Epithelial cell of esophagus (primary cell): ENCODE measurements at regions not wholly inside any gene's neighbourhood (a gene's known extent, or its start where the extent isn't known, plus 50 kb on each side); places are given as distances from the start of the nearest gene placed in this dataset.
"Not testable (repeated sequence)": the region's sequence is repeated elsewhere in the genome, so short reads cannot be mapped to it uniquely, and the experiment has no call there.

Experiments
- DNase-seq: peaks from one replicate; pipeline ENCODE4 v3.0.0; 2010; ENCODE audit warnings: low read depth
- H3K4me3 ChIP-seq: 2 replicates; pipeline ENCODE4 v1.5.1; 2011; ENCODE audit warnings: mild to moderate bottlenecking, low read length, control low read depth
- CTCF ChIP-seq: IDR thresholded peaks from 2 replicates; pipeline ENCODE4 v1.5.1; 2011; ENCODE audit warnings: low read depth, mild to moderate bottlenecking, low read length, control low read depth, inconsistent platforms; ENCODE audit not compliant: insufficient read depth; ENCODE audit errors: missing control alignments

DNA sequence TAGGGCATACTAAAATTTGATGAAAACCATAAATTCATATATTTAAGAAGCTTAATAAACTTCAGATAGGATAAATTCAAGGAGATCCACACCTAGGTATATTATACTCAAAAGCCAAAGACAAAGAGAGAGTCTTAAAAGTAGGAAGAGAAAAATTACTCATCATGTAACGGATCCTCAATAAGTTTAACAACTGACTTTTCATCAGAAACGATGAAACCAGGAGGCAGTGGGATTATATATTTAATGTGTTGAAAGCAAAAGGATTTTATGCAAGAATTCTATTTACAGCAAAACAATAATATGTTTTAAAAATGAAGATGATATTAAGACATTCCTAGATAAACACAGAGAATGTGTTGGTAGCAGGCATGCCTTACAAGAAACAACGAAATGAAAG lies 202.7 kb downstream of the OXSM start:
- DNase-seq: no peak
- TF ChIP-seq CTCF: no peak
- no peak overlapping the region for H3K4me3 ChIP-seq

DNA sequence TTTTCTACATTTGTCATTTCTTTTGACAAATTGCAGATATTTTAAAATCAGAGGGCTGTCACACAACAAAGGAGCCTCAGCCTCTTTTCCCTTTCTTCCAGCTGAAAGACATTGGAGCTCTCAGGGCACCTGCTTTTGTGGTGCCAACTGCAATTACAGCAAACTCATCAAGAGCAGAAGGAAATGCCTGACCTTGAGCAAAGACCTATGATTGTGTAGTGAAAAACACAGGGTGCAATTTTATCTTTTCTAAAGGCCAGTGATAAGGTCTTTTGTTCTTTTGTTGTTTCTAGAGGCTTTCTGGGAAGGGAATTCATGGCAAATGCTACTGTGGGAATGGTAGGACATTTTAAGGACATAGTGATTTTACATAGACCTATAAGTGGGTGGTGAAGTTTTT lies 214.3 kb downstream of the OXSM start:
- H3K4me3 ChIP-seq: no peak overlapping the region
- no peak for TF ChIP-seq CTCF
- DNase-seq: no peak

DNA sequence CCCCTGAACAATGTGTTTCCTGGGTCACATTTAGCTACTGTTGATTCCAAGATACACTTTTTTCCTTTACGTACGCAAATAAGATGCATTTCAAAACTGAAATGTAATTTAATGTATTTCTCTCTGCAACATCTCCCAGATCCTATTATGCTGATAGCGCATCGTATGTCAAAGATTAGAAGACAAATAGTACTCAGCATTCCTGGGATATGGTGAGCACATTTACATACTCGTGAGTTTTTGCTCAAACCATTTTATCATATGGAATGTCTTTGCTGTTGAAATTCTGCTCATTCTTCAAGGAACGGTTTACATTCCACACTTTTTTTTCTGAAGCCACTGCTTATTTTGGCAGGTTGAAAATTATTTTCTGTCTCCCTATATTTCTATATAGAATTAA lies 221.4 kb downstream of the OXSM start:
- no peak overlapping the region for H3K4me3 ChIP-seq
- no peak for TF ChIP-seq CTCF
- no peak for DNase-seq

GRCh38 chr3:26012241-26012745 lies 222.4 kb downstream of the OXSM start:
- no peak overlapping the region for H3K4me3 ChIP-seq
- no peak for DNase-seq
- no peak for TF ChIP-seq CTCF

DNA sequence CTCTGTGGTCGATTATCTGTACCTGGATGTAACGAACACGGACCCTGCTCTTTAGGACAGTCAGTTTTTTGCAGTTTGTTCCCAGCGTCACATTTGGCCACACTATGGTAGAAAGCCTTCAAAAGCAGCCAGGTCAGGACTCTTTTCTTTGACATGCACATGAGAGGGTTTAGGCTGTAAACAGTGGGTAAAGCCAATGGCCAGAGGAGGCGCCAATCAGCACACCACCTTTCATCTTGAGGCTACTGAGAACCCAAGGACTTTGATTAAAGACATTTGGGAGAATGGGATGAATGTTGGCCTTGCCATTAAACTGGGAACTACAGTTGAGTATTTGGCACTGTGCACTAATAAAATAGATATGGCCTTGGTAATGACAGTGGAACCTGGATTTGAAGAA lies 225.9 kb downstream of the OXSM start:
- no peak overlapping the region for H3K4me3 ChIP-seq
- DNase-seq: no peak
- TF ChIP-seq CTCF: no peak

DNA sequence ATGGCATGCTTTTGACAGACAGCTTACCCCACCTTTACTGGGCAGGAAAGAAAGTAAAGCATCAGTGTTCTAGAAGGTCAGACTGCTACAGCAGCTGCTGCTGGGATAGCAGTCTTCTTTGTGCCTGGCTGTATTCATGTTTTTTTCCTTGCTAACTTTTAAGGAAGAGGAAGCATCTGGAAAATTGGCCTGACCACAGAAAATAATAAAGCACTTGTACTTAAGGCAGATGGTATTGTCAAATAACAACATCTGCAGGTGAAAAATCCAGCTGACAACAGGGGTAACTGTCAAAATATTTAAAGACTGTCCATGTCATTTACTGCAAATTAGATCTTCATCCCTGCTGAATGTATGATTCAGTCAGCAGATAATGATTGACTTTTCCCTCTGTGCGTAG lies 229.0 kb downstream of the OXSM start:
- no peak for DNase-seq
- H3K4me3 ChIP-seq: no peak overlapping the region
- TF ChIP-seq CTCF: no peak

DNA sequence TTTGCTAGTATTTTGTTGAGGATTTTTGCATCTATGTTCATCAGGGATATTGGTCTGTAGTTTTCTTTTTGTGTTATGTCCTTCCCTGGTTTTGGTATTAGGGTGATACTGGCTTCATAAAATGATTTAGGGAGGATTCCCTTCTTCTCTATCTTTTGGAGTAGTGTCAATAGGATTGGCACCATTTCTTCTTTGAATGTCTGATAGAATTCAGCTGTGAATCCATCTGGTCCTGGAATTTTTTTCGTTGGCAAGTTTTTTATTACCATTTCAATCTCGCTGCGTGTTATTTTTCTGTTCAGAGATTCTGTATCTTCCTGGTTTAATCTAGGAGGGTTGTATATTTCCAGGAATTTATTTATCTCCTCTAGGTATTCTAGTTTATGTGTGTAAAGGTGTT lies 234.3 kb downstream of the OXSM start:
- not testable (repeated sequence) for H3K4me3 ChIP-seq

DNA sequence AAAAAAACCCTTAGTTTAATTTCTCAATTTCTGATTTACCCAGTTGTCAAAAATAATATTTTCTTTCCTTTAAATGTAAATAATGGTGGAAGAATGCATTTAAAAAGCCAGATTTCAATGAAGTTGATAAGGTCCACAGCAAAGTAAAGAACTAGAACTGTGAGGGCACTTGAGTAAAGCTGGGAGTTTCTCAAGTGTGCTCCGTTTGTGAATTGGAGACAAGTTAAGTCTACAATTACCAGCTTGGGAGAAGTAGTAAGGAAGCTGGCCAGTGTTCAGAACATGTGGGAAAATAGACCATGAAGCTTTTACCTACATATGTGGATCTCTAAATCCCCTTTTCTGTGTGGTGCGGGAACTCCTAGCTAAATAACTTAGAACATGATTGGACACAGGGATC lies 239.4 kb downstream of the OXSM start:
- no peak for TF ChIP-seq CTCF
- no peak for DNase-seq
- H3K4me3 ChIP-seq: no peak overlapping the region

More for the DNA sequence above, 234.3 kb downstream of the OXSM start:
- not testable (repeated sequence) for DNase-seq

DNA sequence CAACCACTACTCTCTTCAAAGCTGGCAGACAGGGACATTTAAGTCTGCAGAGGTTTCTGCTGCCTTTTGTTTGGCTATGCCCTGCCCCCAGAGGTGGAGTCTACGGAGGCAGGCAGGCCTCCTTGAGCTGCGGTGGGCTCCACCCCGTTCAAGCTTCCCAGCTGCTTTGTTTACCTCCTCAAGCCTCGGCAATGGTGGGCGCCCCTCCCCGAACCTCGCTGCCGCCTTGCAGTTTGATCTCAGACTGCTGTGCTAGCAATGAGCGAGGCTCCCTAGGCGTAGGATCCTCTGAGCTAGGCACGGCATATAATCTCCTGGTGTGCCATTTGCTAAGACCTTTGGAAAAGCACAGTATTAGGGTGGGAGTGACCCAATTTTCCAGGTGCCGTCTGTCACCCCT lies 252.2 kb downstream of the OXSM start:
- not testable (repeated sequence) for DNase-seq, H3K4me3 ChIP-seq
